ENCODE measurements at regions not wholly inside any gene's neighbourhood (a gene's known extent, or its start where the extent isn't known, plus 50 kb on each side); places are given as distances from the start of the nearest gene placed in this dataset.

GRCh38 chr1:83500987-83501591 lies 497.8 kb downstream of the TTLL7 start:
- no peak overlapping the region for H2AFZ ChIP-seq (ENCODE audit: low read length)
- no peak for DNase-seq (ENCODE audit: insufficient read length, low spot score, missing footprints)
- H3K27ac ChIP-seq (ENCODE audit: low read depth, low read length), result no peak overlapping the region
- H3K9me3 ChIP-seq (ENCODE audit: low read depth, low read length), result no peaks in the 10 kb centered on the region
- TF ChIP-seq CTCF (IDR thresholded peaks at IDR 0.05; ENCODE audit: extremely low read depth, low read depth, low read length), result no peak
- no peak overlapping the region for H3K4me3 ChIP-seq (ENCODE audit: insufficient read depth, low read length)
- H3K79me2 ChIP-seq (ENCODE audit: insufficient read depth, low read length), result no peaks in the 10 kb centered on the region
- H3K4me1 ChIP-seq (ENCODE audit: insufficient read depth, low read length), result no peaks in the 10 kb centered on the region
- H3K4me2 ChIP-seq (ENCODE audit: insufficient read depth, low read length), result no peak overlapping the region
- no peaks in the 10 kb centered on the region for H4K20me1 ChIP-seq (ENCODE audit: insufficient read depth, low read length)
- no peaks in the 10 kb centered on the region for H3K36me3 ChIP-seq (ENCODE audit: insufficient read depth, low read length)
- no peaks in the 10 kb centered on the region for H3K27me3 ChIP-seq (ENCODE audit: insufficient read depth, low read length)

GRCh38 chr1:83500531-83500930 lies 498.4 kb downstream of the TTLL7 start:
- Histone ChIP-seq H3K79me2 (ENCODE audit: insufficient read depth, low read length) (no peaks in the 10 kb centered on the region), H3K4me2 (ENCODE audit: insufficient read depth, low read length) (no peak overlapping the region), H4K20me1 (ENCODE audit: insufficient read depth, low read length) (no peaks in the 10 kb centered on the region), H3K27ac (ENCODE audit: low read depth, low read length) (no peak overlapping the region), H3K36me3 (ENCODE audit: insufficient read depth, low read length) (no peaks in the 10 kb centered on the region), H3K4me1 (ENCODE audit: insufficient read depth, low read length) (no peaks in the 10 kb centered on the region), H2AFZ (ENCODE audit: low read length) (no peak overlapping the region), H3K9me3 (ENCODE audit: low read depth, low read length) (no peaks in the 10 kb centered on the region), H3K27me3 (ENCODE audit: insufficient read depth, low read length) (no peaks in the 10 kb centered on the region), H3K4me3 (ENCODE audit: insufficient read depth, low read length) (no peak overlapping the region)
- no peak for DNase-seq (ENCODE audit: insufficient read length, low spot score, missing footprints)
- TF ChIP-seq CTCF (IDR thresholded peaks at IDR 0.05; ENCODE audit: extremely low read depth, low read depth, low read length), result no peak

GRCh38 chr1:83499998-83500397 lies 498.9 kb downstream of the TTLL7 start:
- Histone ChIP-seq H3K4me2 (ENCODE audit: insufficient read depth, low read length) (no peak overlapping the region), H4K20me1 (ENCODE audit: insufficient read depth, low read length) (no peaks in the 10 kb centered on the region), H3K4me3 (ENCODE audit: insufficient read depth, low read length) (no peak overlapping the region), H3K4me1 (ENCODE audit: insufficient read depth, low read length) (no peaks in the 10 kb centered on the region), H3K27me3 (ENCODE audit: insufficient read depth, low read length) (no peaks in the 10 kb centered on the region), H3K9me3 (ENCODE audit: low read depth, low read length) (no peaks in the 10 kb centered on the region), H3K36me3 (ENCODE audit: insufficient read depth, low read length) (no peaks in the 10 kb centered on the region), H3K79me2 (ENCODE audit: insufficient read depth, low read length) (no peaks in the 10 kb centered on the region), H3K27ac (ENCODE audit: low read depth, low read length) (no peak overlapping the region), H2AFZ (ENCODE audit: low read length) (no peak overlapping the region)
- DNase-seq (ENCODE audit: insufficient read length, low spot score, missing footprints), result no peak
- TF ChIP-seq CTCF (IDR thresholded peaks at IDR 0.05; ENCODE audit: extremely low read depth, low read depth, low read length), result no peak

- H3K27me3 ChIP-seq (ENCODE audit: insufficient read depth, low read length), result no peaks in the 10 kb centered on the region
- no peak overlapping the region for H3K27ac ChIP-seq (ENCODE audit: low read depth, low read length)
- TF ChIP-seq CTCF (IDR thresholded peaks at IDR 0.05; ENCODE audit: extremely low read depth, low read depth, low read length), result no peak
- no peaks in the 10 kb centered on the region for H3K9me3 ChIP-seq (ENCODE audit: low read depth, low read length)
- no peak overlapping the region for H3K4me2 ChIP-seq (ENCODE audit: insufficient read depth, low read length)
- no peaks in the 10 kb centered on the region for H3K36me3 ChIP-seq (ENCODE audit: insufficient read depth, low read length)
- no peaks in the 10 kb centered on the region for H4K20me1 ChIP-seq (ENCODE audit: insufficient read depth, low read length)
- H3K4me1 ChIP-seq (ENCODE audit: insufficient read depth, low read length), result no peaks in the 10 kb centered on the region
- no peaks in the 10 kb centered on the region for H3K79me2 ChIP-seq (ENCODE audit: insufficient read depth, low read length)
- H3K4me3 ChIP-seq (ENCODE audit: insufficient read depth, low read length), result no peak overlapping the region
- no peak overlapping the region for H2AFZ ChIP-seq (ENCODE audit: low read length)
- no peak for DNase-seq (ENCODE audit: insufficient read length, low spot score, missing footprints)
Observed at GRCh38 chr1:83497563-83497962, 501.4 kb downstream of the TTLL7 start.
